Activated T-helper 17 cell treated with anti-CD3 and anti-CD28 coated beads, Interleukin-2, amount 50 U/mL, for 72 hours (primary cell): ENCODE measurements at regions not wholly inside any gene's neighbourhood (a gene's known extent, or its start where the extent isn't known, plus 50 kb on each side); places are given as distances from the start of the nearest gene placed in this dataset.

Source experiments
- ATAC-seq: fragments of 150-1000 bp; cut with Tn5 transposase; replicated peaks from 2 replicates; pipeline ENCODE4 v1.10.0; 2021; ENCODE audit warnings: mild to moderate bottlenecking, moderate library complexity
- H3K27ac Mint-ChIP-seq: one replicate; pipeline ENCODE4 v1.8.0; 2022; ENCODE audit warnings: mixed read lengths
- H3K27me3 Mint-ChIP-seq: one replicate; pipeline ENCODE4 v1.8.0; 2022; ENCODE audit warnings: mixed read lengths
- H3K36me3 Mint-ChIP-seq: one replicate; pipeline ENCODE4 v1.8.0; 2022; ENCODE audit warnings: low read depth, mild to moderate bottlenecking, mixed read lengths
- H3K4me1 Mint-ChIP-seq: one replicate; pipeline ENCODE4 v1.8.0; 2022; ENCODE audit warnings: mixed read lengths
- H3K4me3 Mint-ChIP-seq: one replicate; pipeline ENCODE4 v1.8.0; 2022; ENCODE audit warnings: mild to moderate bottlenecking, mixed read lengths
- H3K9me3 Mint-ChIP-seq: one replicate; pipeline ENCODE4 v1.8.0; 2022; ENCODE audit warnings: mixed read lengths

DNA sequence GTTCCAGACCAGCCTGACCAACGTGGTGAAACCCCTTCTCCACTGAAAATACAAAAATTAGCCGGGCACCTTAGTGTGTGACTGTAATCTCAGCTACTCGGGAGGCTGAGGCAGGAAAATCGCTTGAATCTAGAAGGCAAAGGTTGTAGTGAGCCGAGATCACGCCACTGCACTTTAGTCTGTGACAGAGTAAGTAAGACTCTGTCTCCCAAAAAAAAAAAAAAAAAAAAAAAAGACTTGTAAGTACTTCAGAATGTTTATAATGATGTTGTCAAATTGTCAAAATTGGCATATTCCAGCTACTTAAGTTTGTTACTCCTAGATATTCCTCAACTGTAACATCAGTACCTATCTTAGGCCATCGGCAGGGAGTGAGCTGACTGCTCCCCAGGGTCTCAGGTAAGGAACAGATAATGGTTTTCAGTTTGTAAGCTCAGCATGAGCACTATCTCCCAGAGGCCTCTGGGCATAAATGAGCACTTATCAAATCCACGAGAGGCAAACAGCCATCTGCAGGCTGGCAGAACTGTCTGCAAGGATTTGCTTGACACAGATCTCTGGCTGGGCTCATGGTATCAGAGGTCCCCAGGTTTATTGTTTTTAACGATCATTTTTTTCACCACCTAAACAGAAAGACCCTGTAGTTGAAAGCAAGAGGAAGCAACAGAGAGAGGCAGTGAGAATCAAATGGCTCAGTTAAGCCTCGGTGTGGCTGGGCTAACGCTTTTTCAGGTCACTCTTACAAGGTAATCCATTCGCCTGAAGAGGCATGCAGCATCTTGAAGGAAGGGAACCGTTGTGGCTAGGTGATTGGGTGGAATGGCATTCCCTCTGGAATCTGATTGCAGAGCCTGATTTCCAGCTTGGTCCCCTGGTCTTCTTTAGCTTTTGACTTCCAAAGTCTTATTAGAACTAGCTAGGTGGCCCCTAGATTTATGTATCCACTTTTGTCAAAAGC is 115.9 kb downstream of the LY86 start:
- Mint-ChIP-seq H3K9me3 (no peaks in the 10 kb centered on the region), H3K27me3 (peaks cover 29% of the 10 kb centered on the region), H3K4me3 (no peak overlapping the region), H3K36me3 (no peaks in the 10 kb centered on the region), H3K4me1 (peaks cover 5% of the 10 kb centered on the region), H3K27ac (no peak overlapping the region)
- no peak for ATAC-seq

DNA sequence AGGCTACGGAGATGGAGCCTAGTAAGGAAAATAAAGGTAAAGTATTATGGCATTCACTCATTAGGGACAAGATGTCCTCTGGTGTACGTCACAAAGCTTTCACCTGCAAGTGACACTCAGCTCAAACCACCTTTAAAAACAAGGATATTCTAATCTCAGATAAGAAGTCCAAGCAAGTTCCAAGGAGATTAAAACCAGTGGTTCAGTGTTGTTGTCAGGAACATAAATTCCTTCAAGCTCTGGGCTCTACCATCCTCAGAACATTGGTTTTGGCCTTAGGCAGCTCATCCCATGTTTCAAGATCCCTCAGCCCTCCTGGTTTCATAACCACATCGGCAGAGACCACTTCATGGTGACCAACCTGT is 116.5 kb downstream of the LY86 start:
- H3K27ac Mint-ChIP-seq, result no peak overlapping the region
- peaks cover 28% of the 10 kb centered on the region for H3K27me3 Mint-ChIP-seq
- no peak for ATAC-seq
- H3K4me3 Mint-ChIP-seq, result no peak overlapping the region
- no peaks in the 10 kb centered on the region for H3K36me3 Mint-ChIP-seq
- no peaks in the 10 kb centered on the region for H3K9me3 Mint-ChIP-seq
- peaks cover 5% of the 10 kb centered on the region for H3K4me1 Mint-ChIP-seq

GRCh38 chr6:6705915-6706675 is 117.6 kb downstream of the LY86 start:
- no peak overlapping the region for H3K27ac Mint-ChIP-seq
- H3K27me3 Mint-ChIP-seq, result peaks cover 35% of the 10 kb centered on the region
- H3K4me1 Mint-ChIP-seq, result peaks cover 5% of the 10 kb centered on the region
- H3K9me3 Mint-ChIP-seq, result no peaks in the 10 kb centered on the region
- ATAC-seq, result no peak
- H3K36me3 Mint-ChIP-seq, result no peaks in the 10 kb centered on the region
- H3K4me3 Mint-ChIP-seq, result no peak overlapping the region

- no peak for ATAC-seq
- no peaks in the 10 kb centered on the region for H3K36me3 Mint-ChIP-seq
- H3K27me3 Mint-ChIP-seq, result peaks cover 35% of the 10 kb centered on the region
- no peak overlapping the region for H3K27ac Mint-ChIP-seq
- H3K4me1 Mint-ChIP-seq, result peaks cover 6% of the 10 kb centered on the region
- no peak overlapping the region for H3K4me3 Mint-ChIP-seq
- H3K9me3 Mint-ChIP-seq, result no peaks in the 10 kb centered on the region
These were observed 118.6 kb downstream of the LY86 start for GRCh38 chr6:6707143-6707542.

- ATAC-seq, result no peak
- H3K36me3 Mint-ChIP-seq, result no peaks in the 10 kb centered on the region
- H3K9me3 Mint-ChIP-seq, result no peaks in the 10 kb centered on the region
- peaks cover 39% of the 10 kb centered on the region for H3K27me3 Mint-ChIP-seq
- H3K4me3 Mint-ChIP-seq, result no peak overlapping the region
- peaks cover 6% of the 10 kb centered on the region for H3K4me1 Mint-ChIP-seq
- H3K27ac Mint-ChIP-seq, result no peak overlapping the region
These were observed 120.6 kb downstream of the LY86 start for GRCh38 chr6:6709106-6709505.

DNA sequence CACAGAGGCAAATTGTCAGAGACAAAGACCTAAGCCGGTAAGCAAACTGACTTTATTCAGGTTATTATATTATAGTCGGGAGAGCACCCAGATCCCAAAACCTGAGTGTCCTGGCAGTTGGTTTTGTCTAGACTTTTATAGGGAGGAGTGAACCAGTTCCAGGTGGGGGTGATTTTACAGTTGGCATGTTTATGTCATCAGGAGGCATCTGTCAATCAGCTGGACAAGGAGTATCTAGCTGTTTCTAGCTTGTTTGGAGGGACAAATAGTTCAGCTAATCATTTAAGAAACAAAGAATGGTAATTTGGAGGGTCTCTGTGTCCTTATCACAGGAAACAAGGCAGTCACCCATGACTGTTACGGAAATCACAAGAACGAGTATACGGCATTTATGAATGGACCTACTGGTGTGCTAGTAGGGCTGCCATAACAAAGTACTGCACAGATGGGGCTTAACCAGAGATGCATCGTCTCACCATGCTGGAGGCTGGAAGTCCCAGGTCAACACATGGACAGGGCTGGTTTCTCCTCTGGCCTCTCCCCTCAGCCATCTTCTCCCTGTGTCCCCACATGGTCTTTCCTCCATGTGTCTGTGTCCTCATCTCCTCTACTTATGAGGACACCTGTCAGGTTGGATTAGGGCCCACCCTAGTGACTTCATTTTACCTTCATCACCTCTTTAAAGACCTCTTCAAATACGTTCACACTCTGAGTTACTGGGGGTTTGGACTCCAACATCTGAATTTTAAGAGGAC is 122.7 kb downstream of the LY86 start:
- Mint-ChIP-seq H3K27ac (no peak overlapping the region), H3K9me3 (no peaks in the 10 kb centered on the region), H3K4me3 (no peak overlapping the region), H3K4me1 (peaks cover 6% of the 10 kb centered on the region), H3K36me3 (no peaks in the 10 kb centered on the region), H3K27me3 (peaks cover 35% of the 10 kb centered on the region)
- no peak for ATAC-seq

DNA sequence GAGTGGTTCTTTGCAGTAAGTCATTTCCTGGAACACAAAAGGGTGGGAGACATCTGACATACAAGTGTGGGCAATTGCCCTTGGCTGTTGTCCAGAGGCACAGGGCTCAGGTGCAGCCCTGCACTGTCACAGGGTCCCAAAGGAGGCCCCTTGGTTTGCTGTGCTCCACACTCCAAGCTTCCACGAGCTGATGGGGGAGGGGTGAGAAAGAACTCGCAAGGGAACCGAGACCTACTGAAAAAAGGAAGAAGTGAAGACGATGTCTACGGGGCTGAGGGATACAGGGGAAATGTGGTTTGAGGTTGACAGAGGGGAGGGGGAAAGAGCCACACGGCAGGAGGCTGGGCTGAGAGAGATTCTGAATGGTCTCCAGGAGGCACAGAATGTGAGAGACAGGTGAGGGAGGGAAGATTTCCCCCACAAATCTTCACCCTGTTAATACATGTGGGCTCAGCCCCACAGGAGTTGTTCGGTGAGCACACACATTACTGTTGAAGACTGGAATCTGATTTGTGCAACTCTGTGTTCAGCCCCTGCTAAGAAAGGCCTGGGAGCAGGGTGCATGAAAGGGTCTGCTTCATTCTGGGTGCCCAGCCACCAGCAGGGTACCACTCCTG is 123.4 kb downstream of the LY86 start:
- H3K4me3 Mint-ChIP-seq, result no peak overlapping the region
- peaks cover 31% of the 10 kb centered on the region for H3K27me3 Mint-ChIP-seq
- no peak overlapping the region for H3K27ac Mint-ChIP-seq
- H3K36me3 Mint-ChIP-seq, result no peaks in the 10 kb centered on the region
- peaks cover 6% of the 10 kb centered on the region for H3K4me1 Mint-ChIP-seq
- no peak for ATAC-seq
- H3K9me3 Mint-ChIP-seq, result no peaks in the 10 kb centered on the region

DNA sequence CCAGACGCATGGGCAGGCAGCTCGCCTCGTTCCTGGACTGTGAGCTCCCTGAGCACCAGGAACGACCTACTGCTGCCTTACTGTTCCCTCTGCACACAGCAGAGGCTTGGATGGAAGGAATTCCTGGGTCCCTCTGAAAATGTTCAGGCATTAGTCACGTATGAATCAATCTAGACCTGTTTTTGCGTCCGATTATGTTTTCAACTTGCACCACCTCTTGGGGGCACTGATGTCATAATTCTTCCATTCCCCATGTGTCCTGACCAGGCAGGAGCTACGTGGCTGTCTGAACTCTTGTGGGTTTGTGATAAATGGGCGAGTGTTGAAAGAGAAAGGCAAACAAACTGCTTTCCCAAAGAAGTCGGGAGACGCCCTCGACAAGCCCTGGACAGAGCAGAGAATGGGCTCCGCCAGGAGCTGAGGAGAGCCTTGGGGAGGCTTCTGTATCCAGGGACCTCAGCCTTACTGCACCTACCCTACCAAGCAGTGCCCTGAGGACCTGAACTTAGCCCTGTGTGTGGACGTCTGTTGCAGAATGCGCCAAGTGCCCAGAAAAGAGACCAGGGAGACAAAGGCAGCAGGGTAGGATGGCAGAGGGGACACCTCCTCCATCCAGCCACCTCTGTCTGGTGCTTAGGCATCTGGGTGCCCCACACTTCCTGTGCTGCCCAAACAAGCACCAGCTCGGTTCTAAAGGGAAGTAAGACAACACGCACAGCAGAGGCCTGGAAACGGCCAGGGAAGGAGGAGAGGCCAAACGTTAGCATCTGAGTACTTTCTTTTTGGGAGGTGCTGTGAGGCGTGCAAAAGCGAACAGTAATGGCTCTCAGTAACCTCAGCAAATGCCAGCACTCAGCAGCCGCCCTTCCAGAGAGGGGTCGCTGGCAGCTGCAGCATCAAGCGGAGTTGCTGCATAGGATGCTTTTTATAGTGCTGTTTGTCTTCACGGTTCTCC is 124.2 kb downstream of the LY86 start:
- Mint-ChIP-seq H3K27ac (no peak overlapping the region), H3K4me1 (peaks cover 6% of the 10 kb centered on the region), H3K9me3 (no peaks in the 10 kb centered on the region), H3K4me3 (no peak overlapping the region), H3K27me3 (peaks cover 27% of the 10 kb centered on the region), H3K36me3 (no peaks in the 10 kb centered on the region)
- ATAC-seq, result no peak

DNA sequence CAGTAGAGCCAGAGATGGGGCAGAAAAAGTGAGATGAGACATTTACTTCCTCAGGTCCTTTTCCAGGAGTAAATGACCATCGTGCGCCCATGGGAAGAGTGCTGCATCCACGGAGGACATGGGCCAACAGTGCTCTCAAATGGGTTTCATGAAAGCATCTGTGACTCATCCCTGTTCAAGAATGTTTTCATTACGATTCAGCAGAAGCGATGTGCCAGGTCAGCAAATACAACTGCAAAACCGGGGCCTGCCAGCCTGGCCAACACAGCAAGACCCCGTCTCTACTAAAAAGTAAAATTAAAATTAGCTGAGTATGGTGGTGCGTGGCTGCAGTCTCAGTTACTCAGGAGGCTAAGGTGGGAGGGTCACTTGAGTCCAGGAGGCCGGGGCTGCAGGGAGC is 125.1 kb downstream of the LY86 start:
- Mint-ChIP-seq H3K9me3 (no peaks in the 10 kb centered on the region), H3K4me1 (peaks cover 10% of the 10 kb centered on the region), H3K27ac (no peak overlapping the region), H3K36me3 (no peaks in the 10 kb centered on the region), H3K27me3 (peaks cover 25% of the 10 kb centered on the region), H3K4me3 (no peak overlapping the region)
- no peak for ATAC-seq

DNA sequence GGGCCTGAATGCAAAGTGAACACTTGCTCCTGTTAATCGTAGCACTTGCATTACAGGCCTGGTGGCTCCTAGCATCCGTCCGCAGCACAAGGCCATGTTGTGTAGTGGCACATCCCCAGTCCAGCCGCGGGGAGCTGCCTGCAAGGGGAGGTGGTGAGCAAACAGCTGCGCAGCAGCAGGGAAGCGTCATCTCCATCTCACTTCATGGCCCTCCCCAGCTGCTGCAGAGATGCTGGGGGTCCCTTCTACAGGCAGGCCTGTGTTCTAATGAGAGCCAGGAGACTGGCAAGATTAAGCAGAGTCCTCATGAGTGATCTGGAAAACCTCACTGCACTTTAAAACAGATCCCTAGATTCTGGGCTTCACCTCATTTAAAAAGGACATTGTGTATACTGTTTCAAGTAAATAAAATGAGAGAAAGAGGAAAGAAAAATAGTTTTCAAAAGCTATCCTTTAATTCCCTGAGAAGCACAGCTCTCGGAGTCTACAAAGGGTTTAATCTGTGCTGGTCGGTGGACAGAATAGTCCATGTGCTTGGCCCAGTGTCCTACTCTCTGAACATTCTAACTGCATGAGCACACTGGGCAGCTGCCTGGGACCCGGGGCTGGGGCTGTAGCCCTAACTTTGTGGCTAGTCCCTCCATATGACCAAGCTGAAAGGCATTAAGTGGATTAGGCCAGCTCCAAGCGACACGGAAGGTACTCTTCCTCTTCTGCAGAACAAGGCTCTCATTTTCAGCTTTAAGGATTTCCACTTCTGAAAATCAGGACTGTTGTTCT is 125.8 kb downstream of the LY86 start:
- no peak overlapping the region for H3K27ac Mint-ChIP-seq
- H3K36me3 Mint-ChIP-seq, result no peaks in the 10 kb centered on the region
- no peak for ATAC-seq
- H3K4me3 Mint-ChIP-seq, result no peak overlapping the region
- H3K27me3 Mint-ChIP-seq, result peaks cover 23% of the 10 kb centered on the region
- H3K4me1 Mint-ChIP-seq, result peaks cover 10% of the 10 kb centered on the region
- no peaks in the 10 kb centered on the region for H3K9me3 Mint-ChIP-seq

DNA sequence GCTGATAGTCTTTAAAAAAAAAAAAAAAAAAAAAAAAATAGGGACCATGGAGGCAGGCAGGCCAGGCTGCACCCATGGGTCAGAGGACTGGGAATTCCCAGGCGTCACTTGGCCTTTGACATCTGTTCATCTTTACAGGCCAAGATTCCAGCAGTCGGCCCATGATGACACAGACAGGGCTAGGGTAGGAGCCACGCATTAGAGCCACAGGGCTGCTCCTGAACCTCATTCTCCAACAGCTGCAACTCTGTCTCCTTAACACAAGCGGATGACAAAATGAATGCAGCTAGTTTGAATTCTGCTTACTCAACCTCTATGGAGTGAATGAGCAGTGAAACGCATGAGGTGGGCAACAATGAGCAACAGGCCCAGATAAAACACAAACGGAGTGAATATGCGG is 126.4 kb downstream of the LY86 start:
- H3K27ac Mint-ChIP-seq, result no peak overlapping the region
- no peak for ATAC-seq
- H3K9me3 Mint-ChIP-seq, result no peaks in the 10 kb centered on the region
- no peak overlapping the region for H3K4me3 Mint-ChIP-seq
- H3K36me3 Mint-ChIP-seq, result no peaks in the 10 kb centered on the region
- H3K4me1 Mint-ChIP-seq, result peaks cover 10% of the 10 kb centered on the region
- peaks cover 22% of the 10 kb centered on the region for H3K27me3 Mint-ChIP-seq

- H3K27me3 Mint-ChIP-seq, result peaks cover 17% of the 10 kb centered on the region
- H3K27ac Mint-ChIP-seq, result no peak overlapping the region
- no peaks in the 10 kb centered on the region for H3K9me3 Mint-ChIP-seq
- H3K36me3 Mint-ChIP-seq, result no peaks in the 10 kb centered on the region
- H3K4me3 Mint-ChIP-seq, result no peak overlapping the region
- H3K4me1 Mint-ChIP-seq, result peaks cover 10% of the 10 kb centered on the region
- no peak for ATAC-seq
These were observed 126.9 kb downstream of the LY86 start for GRCh38 chr6:6715465-6715864.
